Stimulated activated CD4-positive, alpha-beta T cell treated with anti-CD3 and anti-CD28 coated beads, Interleukin-2, amount 100 ng/mL, for 4 hours (primary cell): ENCODE measurements at regions not wholly inside any gene's neighbourhood (a gene's known extent, or its start where the extent isn't known, plus 50 kb on each side); places are given as distances from the start of the nearest gene placed in this dataset.
"Not testable (repeated sequence)": the region's sequence is repeated elsewhere in the genome, so short reads cannot be mapped to it uniquely, and the experiment has no call there.

ENCODE experiments used
- DNase-seq: peaks from one replicate; pipeline ENCODE4 v3.0.0-alpha.2; 2020; ENCODE audit warnings: low read depth

GRCh38 chr1:9466780-9467758 is 72.2 kb upstream of the SLC25A33 start:
- DNase-seq, result no peak

DNA sequence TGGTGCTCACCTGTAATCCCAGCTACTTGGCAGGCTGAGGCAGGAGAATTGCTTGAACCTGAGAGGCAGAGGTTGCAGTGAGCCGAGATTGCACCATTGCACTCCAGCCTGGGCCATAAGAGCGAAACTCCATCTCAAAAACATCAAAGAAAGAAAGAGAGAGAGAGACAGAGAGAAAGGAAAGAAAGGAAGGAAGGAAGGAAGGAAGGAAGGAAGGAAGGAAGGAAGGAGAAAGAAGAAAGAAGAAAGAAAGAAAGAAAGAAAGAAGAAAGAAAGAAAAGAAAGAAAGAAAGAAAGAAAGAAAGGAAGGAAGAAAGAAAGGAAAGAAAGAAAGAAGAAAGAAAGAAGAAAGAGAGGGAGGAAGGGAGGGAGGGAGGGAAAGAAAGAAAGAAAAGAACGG is 69.4 kb upstream of the SLC25A33 start:
- not testable (repeated sequence) for DNase-seq

- no peak for DNase-seq
Observed at GRCh38 chr1:9471679-9472078, 67.6 kb upstream of the SLC25A33 start.

- DNase-seq, result no peak
Observed at GRCh38 chr1:9472386-9473031, 66.8 kb upstream of the SLC25A33 start.

DNA sequence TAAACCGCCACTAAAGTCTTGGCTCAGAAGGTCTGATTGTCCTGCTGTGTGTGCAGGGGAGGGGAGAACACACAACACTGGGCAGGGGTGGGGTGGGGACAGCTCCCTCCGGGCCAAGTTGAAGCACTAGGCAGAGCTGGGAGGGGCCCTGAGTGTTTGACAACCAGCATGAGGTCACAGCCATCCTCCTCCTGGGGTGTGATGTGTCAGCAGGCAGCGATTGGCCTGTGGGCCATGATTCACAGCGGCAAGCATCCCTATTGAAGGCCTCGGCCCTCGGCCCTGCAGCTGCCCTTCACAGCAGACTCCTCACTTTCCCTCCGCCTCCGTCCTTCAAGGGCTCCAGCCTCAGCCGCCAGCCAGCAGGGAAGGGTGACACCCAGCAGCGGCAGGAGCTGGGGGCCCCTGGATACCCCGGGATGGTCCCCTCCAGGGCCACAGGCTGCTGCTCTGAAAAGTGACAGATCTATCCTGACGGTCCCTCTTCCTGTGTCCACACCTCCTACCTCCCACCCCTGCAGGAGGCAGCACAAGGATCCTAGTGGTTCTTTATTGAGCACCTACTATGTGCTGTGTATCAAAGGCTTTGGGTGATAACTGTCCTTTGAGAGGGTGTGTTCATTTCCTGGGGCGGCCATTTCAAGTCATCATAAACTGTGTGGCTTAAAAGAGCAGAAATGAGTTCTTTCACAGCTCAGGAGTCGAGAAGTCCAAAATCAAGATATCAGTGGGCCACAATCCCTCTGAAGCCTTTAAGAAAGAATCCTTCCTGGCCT is 66.0 kb upstream of the SLC25A33 start:
- DNase-seq, result no peak

- DNase-seq, result no peak
Observed at GRCh38 chr1:9475061-9475627, 64.1 kb upstream of the SLC25A33 start.

DNA sequence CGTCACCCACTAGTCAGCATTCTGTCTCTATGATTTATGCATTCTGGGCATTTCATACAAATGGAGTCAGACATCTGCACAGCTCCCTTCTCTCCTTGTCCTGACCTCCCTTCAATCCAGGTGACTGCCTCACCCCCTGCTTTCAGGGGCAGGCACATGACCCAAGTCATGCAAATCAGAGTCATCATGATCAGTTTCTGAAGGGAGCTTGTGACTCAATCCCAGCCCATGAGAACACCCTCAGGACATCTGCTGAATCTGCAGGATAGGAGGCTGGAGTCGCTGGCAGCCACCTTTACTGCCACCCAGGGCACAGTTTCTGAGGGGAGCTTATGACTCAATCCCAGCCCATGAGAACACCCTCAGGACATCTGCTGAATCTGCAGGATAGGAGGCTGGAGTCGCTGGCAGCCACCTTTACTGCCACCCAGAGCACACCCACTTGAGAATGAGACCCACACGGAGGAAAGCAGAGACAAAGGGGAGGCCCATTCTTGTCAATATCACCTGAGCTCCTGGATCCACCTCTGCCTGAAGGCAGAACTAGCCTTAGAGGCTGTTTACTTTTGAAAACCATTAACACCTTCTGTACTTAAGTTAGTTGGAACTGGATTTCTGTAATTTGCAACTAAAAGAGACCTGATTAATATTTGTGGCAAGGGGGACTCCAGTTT is 62.3 kb upstream of the SLC25A33 start:
- no peak for DNase-seq

DNA sequence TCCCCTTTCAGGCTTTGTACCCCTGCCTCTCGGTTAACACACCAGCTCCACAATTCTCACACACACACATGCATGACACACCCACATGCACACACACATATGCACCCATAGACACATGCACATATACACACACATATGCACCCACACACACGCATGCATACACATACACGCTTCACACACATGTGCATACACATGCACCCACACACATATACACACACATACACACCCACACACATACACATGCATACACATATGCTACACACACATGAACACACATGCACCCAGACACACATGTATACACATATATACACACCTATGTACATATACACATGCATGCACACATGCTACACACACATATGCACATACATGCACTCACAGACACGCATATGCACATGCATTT is 61.7 kb upstream of the SLC25A33 start:
- DNase-seq, result no peak

DNA sequence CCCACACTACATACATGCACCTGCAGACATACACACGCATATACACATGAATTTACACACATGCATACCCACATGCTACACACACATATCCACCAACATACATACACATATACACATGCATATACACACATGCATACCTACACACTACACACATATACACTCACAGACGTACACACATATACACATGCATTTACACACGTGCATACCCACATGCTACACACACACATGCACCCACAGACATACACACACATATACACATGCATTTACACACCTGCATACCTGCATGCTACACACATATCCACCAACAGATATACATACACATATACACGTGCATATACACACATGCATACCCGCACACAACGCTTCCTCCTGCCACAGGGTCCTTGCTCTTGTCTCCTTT is 61.2 kb upstream of the SLC25A33 start:
- no peak for DNase-seq

GRCh38 chr1:9481048-9481447 is 58.2 kb upstream of the SLC25A33 start:
- DNase-seq, result no peak

GRCh38 chr1:9482403-9482802 is 56.9 kb upstream of the SLC25A33 start:
- DNase-seq, result no peak

- no peak for DNase-seq
Observed at GRCh38 chr1:9482816-9483572, 56.3 kb upstream of the SLC25A33 start.

DNA sequence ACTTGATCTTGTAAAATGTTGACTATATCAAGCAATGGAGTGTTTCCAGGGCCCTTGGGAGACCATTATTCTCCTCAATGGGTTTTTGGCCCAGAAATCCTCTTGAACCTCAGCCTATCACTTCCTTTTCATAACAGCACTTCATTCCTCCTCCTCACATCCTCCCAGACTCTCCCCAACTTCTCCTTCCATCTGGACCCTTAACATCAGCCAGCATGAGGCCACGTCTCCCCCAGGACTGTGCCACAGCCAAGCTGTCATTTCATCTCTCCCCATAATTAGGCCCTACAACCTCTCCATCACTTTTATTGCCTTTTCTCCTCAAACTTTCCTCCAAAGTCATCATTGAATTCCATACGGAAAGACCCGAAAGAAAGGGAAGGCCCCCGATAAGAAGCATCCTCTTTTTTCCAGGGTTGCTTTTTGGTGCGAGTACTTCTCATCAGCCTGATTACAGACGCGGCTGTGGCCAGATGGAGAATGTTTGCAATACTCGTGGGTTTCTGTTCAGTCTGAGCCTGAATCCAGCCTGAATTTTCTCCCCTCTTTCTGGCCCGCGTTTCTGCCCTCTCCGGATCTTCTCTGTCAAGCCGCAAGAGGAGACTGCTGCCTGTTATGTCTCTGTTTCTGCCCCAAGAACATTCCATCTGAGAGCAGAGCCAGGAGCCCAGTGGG is 52.7 kb upstream of the SLC25A33 start:
- DNase-seq, result no peak
